Activated T-cell treated with anti-CD3 and anti-CD28 coated beads, Interleukin-2, amount 50 U/mL, for 48 hours (primary cell): ENCODE measurements at regions not wholly inside any gene's neighbourhood (a gene's known extent, or its start where the extent isn't known, plus 50 kb on each side); places are given as distances from the start of the nearest gene placed in this dataset.

Experiments used
- DNase-seq, 2 experiments: peaks; one replicate each; pipeline ENCODE4 v3.0.0-alpha.2; 2020

DNA sequence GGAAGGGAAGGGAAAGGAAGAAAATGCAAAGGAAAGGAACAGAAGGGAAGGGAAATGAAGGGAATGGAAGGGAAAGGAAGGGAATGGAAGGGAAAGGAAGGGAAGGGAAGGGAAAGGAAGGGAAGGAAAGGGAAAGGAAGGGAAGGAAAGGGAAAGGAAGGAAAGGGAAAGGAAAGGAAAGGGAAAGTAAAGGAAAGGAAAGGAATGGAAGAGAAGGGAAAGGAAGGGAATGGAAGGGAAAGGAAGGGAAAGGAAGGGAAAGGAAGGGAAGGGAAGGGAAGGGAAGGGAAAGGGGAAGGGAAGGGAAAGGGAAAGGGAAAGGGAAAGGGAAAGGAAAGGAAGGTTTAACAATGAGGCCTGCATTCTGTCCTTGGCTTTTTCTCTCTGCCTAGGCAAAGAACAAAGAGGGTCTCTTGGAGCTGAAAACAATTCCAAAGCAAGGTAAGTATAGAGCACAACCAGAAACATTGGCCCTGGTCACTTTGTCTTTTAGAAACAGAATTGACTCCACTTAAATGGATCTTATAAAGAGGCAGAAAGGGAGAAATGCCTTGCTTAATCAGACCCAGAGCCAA is 525.9 kb upstream of the TMPO start:
- DNase-seq: no peak

DNA sequence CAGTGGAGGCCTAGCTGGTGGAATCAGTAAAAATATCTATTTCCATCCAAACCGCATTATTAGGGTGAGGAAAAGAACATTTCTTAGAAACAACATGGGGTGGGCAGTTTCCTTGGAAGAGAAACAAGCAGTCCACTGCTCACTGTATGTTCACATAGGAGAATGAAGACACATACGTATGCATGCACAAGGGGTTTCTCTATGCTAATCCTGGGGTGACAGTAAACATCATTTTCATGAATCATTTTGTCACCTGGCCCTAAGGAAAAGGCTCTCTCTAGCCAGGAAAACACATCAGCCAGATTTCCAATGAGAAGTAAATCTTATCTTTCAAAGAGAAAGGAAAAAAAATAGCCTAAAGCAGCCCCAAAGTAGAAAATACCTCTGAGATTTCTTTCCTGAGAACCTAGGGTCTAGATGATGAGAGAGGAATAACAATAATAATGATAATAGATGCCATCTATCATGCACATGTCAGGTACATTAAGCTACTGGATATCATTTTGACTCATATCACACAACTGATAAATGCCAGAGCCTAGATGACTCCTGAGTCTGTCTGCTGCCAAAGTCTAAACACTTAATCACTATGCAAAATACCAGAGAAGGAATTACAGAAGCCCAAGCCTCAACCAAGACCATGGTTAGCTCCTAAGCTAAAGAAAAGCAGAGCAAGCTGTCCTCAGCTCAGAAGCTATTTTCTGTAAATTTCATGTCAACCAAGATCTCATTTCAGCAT is 520.5 kb upstream of the TMPO start:
- DNase-seq: no peak

DNA sequence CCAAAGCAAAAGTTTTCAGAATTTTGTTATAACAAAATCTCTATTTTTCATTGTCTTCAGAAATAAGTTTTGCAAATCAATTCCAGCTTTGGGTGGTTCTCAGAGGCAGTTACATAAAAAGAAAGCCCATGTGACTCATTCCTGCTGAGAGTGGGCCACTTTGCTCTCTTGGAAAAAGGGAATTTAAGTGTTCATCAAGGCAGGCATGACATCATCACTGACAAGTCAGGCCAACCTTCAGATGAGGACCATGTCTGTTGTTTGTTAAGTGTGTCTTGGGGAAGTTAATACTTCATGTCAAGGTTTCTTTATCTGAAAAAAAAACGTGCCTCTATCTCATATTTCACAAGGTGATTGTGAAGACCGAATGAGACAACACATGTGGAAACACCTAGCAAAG is 519.8 kb upstream of the TMPO start:
- no peak for DNase-seq

GRCh38 chr12:98001430-98001829 is 514.0 kb upstream of the TMPO start:
- no peak for DNase-seq

DNA sequence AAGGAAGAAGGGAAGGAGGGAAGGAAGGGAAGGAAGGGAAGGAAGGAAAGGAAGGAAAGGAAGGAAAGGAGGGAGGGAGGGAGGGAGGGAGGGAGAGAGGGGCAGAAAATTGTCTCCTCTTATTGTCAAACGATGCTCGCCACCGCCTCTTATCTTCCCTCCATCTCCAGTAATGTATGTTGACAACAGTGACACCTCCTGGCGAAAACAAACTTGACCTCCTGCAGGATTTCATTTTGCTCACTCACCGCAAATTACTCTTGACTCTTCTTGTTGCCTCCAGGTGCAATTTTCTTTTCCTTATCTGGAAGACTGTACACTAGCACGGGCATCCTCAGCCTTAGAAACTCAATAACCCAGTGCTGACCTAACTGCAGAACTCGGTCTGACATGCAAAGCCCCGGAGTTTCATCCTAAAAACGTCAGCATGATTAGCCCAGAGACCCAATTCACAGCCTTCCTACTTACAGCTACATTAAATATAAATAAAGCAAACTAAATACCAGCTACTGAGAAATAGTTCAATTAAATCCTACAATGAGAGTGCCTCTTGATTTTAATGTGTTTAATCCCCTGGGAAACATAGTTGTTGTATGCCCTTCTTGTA is 512.4 kb upstream of the TMPO start:
- DNase-seq: peak in 1 of 2 experiments; percentile 36

DNA sequence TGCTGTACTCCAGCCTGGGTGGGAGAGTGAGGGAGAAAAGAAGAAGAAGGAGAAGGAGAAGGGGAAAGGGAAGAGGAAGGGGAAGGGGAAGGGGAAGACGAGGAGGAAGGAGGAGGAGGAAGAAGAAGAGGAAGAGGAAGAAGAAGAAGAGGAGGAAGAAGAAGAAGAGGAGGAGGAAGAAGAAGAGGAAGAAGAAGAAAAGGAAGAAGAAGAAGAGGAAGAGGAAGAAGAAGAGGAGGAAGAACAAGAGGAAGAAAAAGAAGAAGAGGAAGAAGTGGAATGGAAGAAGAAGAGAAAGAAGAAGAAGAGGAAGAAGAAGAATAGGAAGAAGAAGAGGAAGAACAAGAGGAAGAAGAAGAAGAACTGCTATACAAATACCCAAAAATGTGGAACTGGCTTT is 507.4 kb upstream of the TMPO start:
- DNase-seq: no peak

GRCh38 chr12:98013560-98013959 is 501.8 kb upstream of the TMPO start:
- no peak for DNase-seq

GRCh38 chr12:98018836-98019235 is 496.6 kb upstream of the TMPO start:
- no peak for DNase-seq

GRCh38 chr12:98020376-98020775 is 495.0 kb upstream of the TMPO start:
- no peak for DNase-seq

DNA sequence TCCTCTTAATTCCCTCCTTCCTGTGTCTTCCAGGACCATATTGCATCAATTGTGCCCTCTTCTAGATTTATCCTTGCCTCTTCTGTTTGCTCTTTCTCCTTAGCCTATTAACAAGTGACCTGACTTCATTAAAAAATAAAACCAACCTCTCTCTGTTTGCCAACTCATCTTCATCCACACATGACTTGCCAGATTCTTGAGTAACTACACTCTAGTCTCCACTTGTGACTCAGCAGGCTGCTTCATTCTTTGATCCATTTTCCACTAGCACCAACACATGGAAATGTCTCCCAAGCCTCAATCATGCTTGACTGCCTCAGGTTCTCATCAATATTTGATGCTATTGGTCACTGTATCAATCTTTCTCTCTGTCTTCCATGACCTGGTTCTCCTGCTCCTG is 492.4 kb upstream of the TMPO start:
- DNase-seq: no peak

DNA sequence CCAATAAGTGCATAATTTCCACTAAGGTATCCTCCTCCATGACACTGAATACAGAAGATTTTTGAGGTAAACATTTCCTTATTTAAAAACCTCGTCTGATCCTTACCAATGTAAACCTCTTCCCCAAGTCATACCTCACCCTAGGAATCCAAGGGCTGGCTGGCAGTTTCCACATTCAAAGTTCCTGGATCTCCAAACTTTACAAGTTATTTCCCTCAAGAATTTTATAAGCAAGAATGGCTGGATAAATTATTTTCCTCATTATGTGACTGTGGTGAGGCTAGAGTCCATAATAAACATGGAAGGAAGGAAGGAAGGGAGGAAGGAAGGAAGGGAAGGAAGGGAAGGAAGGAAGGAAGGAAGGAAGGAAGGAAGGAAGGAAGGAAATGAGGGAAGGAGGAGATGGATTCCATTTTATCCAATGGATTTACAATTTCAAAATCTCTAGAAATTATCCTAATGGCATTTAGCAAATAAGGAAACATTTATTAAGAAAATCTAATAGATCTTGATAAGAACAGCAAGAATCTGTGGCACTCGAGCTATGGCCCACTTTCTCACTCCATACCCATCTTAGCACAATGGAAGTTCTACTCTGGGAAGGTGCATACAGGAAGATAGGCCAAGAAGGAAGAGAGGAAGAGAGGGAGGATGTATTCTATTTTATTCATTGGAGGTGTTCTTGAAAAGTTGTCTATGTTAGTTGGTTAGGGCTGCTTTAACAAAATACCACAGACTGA is 477.8 kb upstream of the TMPO start:
- DNase-seq: no peak

DNA sequence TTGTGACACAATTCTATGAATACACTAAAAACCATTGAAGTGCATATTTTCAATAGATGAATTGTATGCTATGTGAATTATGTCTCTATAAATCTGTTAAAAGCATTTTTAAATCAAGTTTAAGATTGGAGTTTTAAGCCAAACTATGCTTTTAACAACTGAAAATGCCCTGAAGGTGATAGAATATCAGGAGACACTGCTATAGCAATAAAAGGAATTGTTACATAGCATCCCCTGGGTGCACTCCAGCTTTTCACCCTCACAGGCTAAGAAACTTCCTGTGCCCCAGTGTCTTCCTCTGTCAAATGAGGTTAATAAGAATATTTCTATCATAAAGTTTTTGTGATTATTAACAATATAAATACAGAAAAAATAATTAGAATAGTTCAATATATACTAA is 472.7 kb upstream of the TMPO start:
- no peak for DNase-seq

DNA sequence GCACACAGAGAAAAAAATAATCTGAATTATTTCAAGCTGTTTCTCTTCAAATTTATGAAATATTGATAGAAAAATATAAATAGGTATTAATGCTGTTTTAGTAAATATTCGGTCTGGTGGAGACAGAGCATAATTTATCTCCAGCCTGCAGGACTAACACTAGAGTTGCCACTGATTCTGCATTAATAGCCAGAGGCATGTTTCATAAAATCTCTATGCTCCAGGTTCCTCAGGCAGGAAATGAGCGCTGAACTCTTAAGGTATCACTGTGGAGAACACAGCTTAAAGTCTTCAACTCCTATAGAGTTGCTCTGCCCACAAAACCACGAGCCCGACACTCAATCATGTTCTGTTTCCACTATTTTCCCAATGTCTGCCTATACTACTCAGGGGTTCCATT is 470.0 kb upstream of the TMPO start:
- DNase-seq: no peak

- DNase-seq: no peak
Measured at GRCh38 chr12:98048326-98048725, 467.1 kb upstream of the TMPO start.

DNA sequence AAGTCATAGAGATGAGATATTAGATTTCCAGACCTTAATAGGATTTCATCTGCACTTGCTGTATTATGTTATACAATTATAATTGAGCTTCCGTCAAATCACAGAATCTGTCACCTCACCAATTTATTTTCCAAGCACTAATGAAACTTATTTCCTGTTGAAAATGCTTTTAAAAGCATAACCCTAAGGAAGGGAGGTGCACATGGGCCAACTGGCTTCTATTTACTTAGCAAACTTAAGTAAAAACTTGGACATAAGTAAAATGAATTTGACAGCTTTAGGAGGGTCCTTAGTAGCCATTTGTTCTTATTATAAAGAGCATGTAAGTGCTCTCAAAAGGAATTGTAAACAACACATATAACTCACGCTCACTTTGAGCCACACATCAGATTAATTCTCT is 462.2 kb upstream of the TMPO start:
- DNase-seq: no peak

DNA sequence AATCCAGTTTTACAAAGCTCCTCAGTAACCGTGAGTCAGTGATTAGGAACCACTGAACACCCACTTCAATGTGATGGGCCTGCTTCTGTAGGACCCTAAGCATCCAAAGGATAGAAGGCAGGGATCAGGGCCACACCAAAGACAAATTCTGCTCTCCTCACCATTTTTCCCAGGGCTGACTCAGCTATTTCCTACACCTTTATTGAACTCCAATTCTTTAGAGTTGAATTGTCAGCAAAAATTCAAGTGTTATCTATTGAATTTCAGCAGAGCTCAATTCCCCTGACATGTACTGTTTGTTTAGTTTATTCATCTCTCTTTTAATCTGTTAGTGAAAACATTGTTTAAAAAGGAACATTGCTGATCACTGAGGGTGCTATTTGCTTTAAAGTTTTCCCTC is 457.7 kb upstream of the TMPO start:
- DNase-seq: no peak

DNA sequence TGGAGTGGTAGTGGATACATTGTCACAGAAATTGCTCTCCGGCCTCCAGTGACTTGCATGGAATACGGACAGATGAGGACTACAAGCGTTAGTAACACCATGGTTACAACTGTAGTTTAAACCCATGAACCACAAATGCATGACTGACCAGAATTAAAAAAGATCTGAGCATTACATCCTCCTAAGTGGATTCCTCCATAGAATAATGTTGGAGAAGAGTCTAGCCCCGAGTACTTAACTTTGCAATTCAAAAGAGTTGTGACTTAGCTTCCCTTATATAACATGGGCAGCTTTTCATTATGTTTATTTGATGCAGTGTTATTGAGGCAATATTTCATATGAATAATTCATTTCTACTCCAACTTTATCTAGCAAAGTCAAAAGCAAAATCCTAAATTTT is 457.2 kb upstream of the TMPO start:
- DNase-seq: no peak

GRCh38 chr12:98058838-98059237 is 456.6 kb upstream of the TMPO start:
- no peak for DNase-seq

- no peak for DNase-seq
Measured at GRCh38 chr12:98059659-98060343, 455.6 kb upstream of the TMPO start.

DNA sequence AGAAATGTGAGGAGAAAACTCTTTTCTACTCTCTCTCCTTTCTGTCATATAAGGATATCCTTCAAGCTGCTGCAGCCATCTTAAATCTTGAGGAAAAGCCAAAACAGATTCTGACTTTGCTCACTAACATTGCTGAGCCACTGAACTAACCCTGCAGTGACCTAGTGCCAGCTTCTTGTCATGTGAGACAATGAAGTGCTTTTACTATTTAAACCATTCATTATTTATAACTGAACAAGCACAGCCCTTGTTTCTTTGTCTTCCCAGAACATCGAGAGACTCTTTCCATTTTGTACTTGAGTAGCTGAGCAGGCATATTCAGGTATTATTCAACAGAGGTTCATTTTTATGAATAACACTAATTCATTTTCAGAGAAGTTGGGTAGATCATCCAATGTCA is 455.0 kb upstream of the TMPO start:
- no peak for DNase-seq

DNA sequence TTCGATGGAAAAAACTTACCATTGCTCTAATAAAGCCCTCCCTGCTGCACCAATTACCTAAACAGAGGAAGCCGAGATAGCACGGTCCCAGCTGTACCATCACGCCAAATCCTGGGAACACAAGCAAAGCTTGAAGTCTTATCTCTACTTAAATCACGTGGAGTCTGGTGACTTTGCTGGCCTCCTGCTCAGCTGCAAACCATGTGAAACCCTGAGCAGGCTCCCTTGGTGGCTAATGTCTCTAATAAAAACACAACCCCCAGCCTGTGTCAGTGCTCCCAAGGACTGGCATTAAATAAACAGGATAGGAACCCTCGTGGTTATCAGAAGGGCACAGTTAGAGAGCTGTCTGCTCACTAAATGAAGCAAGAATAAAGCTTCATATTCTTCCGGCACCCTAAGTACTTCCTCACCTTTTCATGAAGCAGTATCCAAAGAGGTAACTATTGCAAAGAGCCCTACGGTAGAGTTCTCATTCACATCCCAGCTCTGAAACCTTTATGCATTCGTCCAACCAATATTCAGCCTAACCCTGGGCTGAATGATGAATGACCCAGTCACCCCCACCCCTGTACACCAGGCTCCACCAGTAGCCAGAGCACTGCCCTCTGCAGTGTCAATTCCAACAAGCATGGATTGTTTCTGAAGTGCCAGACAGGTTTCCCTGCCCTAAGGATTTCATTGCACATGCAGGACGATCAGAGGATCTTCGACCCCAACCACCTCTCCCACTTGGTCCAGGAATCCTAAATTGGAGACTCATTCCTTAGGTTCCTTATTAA is 452.7 kb upstream of the TMPO start:
- DNase-seq: no peak

DNA sequence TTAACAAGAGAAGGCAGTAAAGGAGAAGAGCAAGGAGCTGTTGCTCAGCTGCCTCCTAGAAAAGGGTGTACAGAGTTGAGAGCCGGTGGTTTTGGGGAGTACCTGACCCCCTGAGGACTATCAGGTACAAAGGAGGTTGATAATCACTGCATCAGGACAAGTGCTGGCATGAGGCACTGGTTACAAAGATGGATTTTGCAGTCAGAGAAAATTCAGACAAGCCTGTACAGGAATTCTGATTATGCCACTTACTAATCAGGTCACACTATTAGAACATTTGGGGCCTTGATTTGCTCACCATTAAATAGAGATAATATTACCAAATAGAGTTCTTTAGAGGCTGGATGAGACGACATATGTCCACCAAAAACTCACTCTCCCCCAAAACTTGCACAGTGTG is 450.9 kb upstream of the TMPO start:
- no peak for DNase-seq

DNA sequence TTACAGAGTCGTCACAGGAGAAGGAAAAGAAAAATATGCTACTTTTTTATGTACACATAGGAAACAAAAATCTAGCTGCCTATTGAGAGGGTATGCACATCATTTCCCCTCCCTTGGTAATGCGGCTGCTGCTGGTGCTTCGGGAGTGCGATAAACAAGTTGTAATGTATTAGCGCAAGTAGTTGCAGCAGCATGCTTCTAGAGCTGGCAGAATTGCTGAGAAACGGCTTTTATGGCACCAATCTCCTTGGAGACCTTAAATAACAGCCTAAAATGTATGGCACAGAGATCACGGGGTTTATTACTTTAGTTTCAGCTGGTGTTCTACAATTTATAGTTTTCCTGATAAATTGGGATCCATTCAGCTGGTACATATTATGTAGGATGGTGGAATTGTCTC is 447.6 kb upstream of the TMPO start:
- no peak for DNase-seq
